ENCODE measurements at regions not wholly inside any gene's neighbourhood (a gene's known extent, or its start where the extent isn't known, plus 50 kb on each side); places are given as distances from the start of the nearest gene placed in this dataset.

DNA sequence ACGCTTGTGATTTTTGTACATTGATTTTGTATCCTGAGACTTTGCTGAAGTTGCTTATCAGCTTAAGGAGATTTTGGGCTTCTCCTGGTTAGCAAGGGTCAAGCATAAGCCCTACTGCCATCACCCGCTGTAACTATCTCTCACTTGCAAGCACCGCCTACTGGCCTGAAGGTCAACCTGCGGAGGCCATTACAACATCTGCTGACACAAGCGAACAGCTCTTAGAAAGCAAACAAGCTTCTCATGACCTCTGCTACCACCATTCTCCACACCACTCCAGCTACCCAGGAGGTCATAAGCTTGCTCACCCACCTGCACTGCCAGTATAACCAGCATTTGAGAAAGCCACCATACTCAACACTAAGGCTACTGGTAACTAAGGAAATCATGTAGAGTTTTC lies 288.4 kb upstream of the KIRREL3 start:
- no peak overlapping the region for H3K14ac ChIP-seq (ENCODE audit: low read length in 2 of 2)
- no peak overlapping the region for H2AFZ ChIP-seq (ENCODE audit: low read depth, low read length)
- peaks cover 15% of the 10 kb centered on the region for H3K9me3 ChIP-seq (ENCODE audit: control insufficient read depth, low read length)
- H3K27ac ChIP-seq (ENCODE audit: low read length, poor library complexity, severe bottlenecking) = no peak overlapping the region
- no peak overlapping the region for H3K9ac ChIP-seq (ENCODE audit: low read length)
- H2BK120ac ChIP-seq (ENCODE audit: low read depth, low read length) = no peak overlapping the region
- 87% methylated on average over 5 of the region's 5 CpGs for WGBS
- H3K23ac ChIP-seq (ENCODE audit: low read length in 2 of 2) = no peak overlapping the region
- H3K36me3 ChIP-seq (ENCODE audit: control insufficient read depth in 1 of 2, insufficient read depth in 2 of 2, low read depth in 1 of 2, low read length in 2 of 2) = no peaks in the 10 kb centered on the region
- no peak overlapping the region for H4K91ac ChIP-seq (ENCODE audit: low read length)
- no peak overlapping the region for H3K18ac ChIP-seq (ENCODE audit: low read depth in 1 of 2, low read length in 2 of 2)
- H2BK5ac ChIP-seq (ENCODE audit: low read depth, low read length, poor library complexity, severe bottlenecking) = no peak overlapping the region
- no peak overlapping the region for H2BK15ac ChIP-seq (ENCODE audit: low read depth, poor library complexity, severe bottlenecking)
- no peak for DNase-seq
- no peak overlapping the region for H3K4me2 ChIP-seq (ENCODE audit: low read length, poor library complexity, severe bottlenecking)
- no peak overlapping the region for H4K8ac ChIP-seq (ENCODE audit: low read length)
- H3K79me1 ChIP-seq (replicated peaks; ENCODE audit: low read length, poor library complexity, severe bottlenecking) = no peaks in the 10 kb centered on the region
- H3K4me3 ChIP-seq (ENCODE audit: insufficient read depth in 1 of 2, low read depth in 1 of 2, low read length in 2 of 2) = no peak overlapping the region
- no peaks in the 10 kb centered on the region for H3K27me3 ChIP-seq (ENCODE audit: control insufficient read depth in 1 of 2, insufficient read depth in 1 of 2, low read length in 2 of 2)
- H2AK5ac ChIP-seq (ENCODE audit: low read length, severe bottlenecking) = no peak overlapping the region
- H3K4ac ChIP-seq (ENCODE audit: low read depth in 1 of 2, low read length in 2 of 2) = no peak overlapping the region
- H3K4me1 ChIP-seq (ENCODE audit: control insufficient read depth, insufficient read depth, low read depth, low read length) = no peaks in the 10 kb centered on the region
- no peak overlapping the region for H2BK12ac ChIP-seq (ENCODE audit: low read length in 2 of 2)

DNA sequence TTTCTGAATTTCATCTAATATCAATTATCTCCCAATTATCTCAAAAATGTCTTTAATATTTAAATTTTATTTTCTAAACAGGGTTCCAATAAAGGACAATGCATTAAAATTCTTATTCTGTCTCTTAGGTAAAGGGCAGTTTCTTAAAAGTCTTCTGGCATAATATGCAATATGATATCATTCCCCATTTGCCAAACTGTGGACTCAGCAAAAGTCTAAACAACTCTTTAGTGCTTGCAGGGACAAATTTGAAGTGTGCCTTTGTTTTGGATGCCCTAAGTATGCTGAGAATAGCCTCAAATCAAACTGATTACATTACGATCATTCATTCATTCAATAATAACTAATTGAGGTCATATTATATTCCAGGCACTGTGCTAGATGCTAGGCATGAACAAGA lies 281.0 kb upstream of the KIRREL3 start:
- H3K23ac ChIP-seq (ENCODE audit: low read length in 2 of 2) = no peak overlapping the region
- no peaks in the 10 kb centered on the region for H3K4me1 ChIP-seq (ENCODE audit: control insufficient read depth, insufficient read depth, low read depth, low read length)
- no peaks in the 10 kb centered on the region for H3K27me3 ChIP-seq (ENCODE audit: control insufficient read depth in 1 of 2, insufficient read depth in 1 of 2, low read length in 2 of 2)
- no peak overlapping the region for H3K4ac ChIP-seq (ENCODE audit: low read depth in 1 of 2, low read length in 2 of 2)
- H3K14ac ChIP-seq (ENCODE audit: low read length in 2 of 2) = no peak overlapping the region
- H3K4me2 ChIP-seq (ENCODE audit: low read length, poor library complexity, severe bottlenecking) = no peak overlapping the region
- no peak overlapping the region for H4K91ac ChIP-seq (ENCODE audit: low read length)
- WGBS = no CpG with 5 or more reads among the region's 1 CpG
- no peak overlapping the region for H2AK5ac ChIP-seq (ENCODE audit: low read length, severe bottlenecking)
- no peak overlapping the region for H2BK120ac ChIP-seq (ENCODE audit: low read depth, low read length)
- H3K4me3 ChIP-seq (ENCODE audit: insufficient read depth in 1 of 2, low read depth in 1 of 2, low read length in 2 of 2) = no peak overlapping the region
- H3K9me3 ChIP-seq (ENCODE audit: control insufficient read depth, low read length) = no peaks in the 10 kb centered on the region
- H3K36me3 ChIP-seq (ENCODE audit: control insufficient read depth in 1 of 2, insufficient read depth in 2 of 2, low read depth in 1 of 2, low read length in 2 of 2) = no peaks in the 10 kb centered on the region
- no peak overlapping the region for H2BK15ac ChIP-seq (ENCODE audit: low read depth, poor library complexity, severe bottlenecking)
- H3K9ac ChIP-seq (ENCODE audit: low read length) = no peak overlapping the region
- H2AFZ ChIP-seq (ENCODE audit: low read depth, low read length) = no peak overlapping the region
- no peak overlapping the region for H3K18ac ChIP-seq (ENCODE audit: low read depth in 1 of 2, low read length in 2 of 2)
- no peaks in the 10 kb centered on the region for H3K79me1 ChIP-seq (replicated peaks; ENCODE audit: low read length, poor library complexity, severe bottlenecking)
- H2BK5ac ChIP-seq (ENCODE audit: low read depth, low read length, poor library complexity, severe bottlenecking) = no peak overlapping the region
- no peak overlapping the region for H3K27ac ChIP-seq (ENCODE audit: low read length, poor library complexity, severe bottlenecking)
- H4K8ac ChIP-seq (ENCODE audit: low read length) = no peak overlapping the region
- H2BK12ac ChIP-seq (ENCODE audit: low read length in 2 of 2) = no peak overlapping the region
- DNase-seq = no peak

GRCh38 chr11:127275774-127276173 lies 275.2 kb upstream of the KIRREL3 start:
- no peak overlapping the region for H4K91ac ChIP-seq (ENCODE audit: low read length)
- H2AFZ ChIP-seq (ENCODE audit: low read depth, low read length) = no peak overlapping the region
- no peak overlapping the region for H2BK120ac ChIP-seq (ENCODE audit: low read depth, low read length)
- H3K23ac ChIP-seq (ENCODE audit: low read length in 2 of 2) = no peak overlapping the region
- no peaks in the 10 kb centered on the region for H3K36me3 ChIP-seq (ENCODE audit: control insufficient read depth in 1 of 2, insufficient read depth in 2 of 2, low read depth in 1 of 2, low read length in 2 of 2)
- H3K79me1 ChIP-seq (replicated peaks; ENCODE audit: low read length, poor library complexity, severe bottlenecking) = no peaks in the 10 kb centered on the region
- H3K18ac ChIP-seq (ENCODE audit: low read depth in 1 of 2, low read length in 2 of 2) = no peak overlapping the region
- H3K27ac ChIP-seq (ENCODE audit: low read length, poor library complexity, severe bottlenecking) = no peak overlapping the region
- no peaks in the 10 kb centered on the region for H3K9me3 ChIP-seq (ENCODE audit: control insufficient read depth, low read length)
- no peak overlapping the region for H3K4me2 ChIP-seq (ENCODE audit: low read length, poor library complexity, severe bottlenecking)
- no peak overlapping the region for H3K14ac ChIP-seq (ENCODE audit: low read length in 2 of 2)
- no peak overlapping the region for H4K8ac ChIP-seq (ENCODE audit: low read length)
- H3K9ac ChIP-seq (ENCODE audit: low read length) = no peak overlapping the region
- no peak overlapping the region for H3K4me3 ChIP-seq (ENCODE audit: insufficient read depth in 1 of 2, low read depth in 1 of 2, low read length in 2 of 2)
- H3K27me3 ChIP-seq (ENCODE audit: control insufficient read depth in 1 of 2, insufficient read depth in 1 of 2, low read length in 2 of 2) = no peaks in the 10 kb centered on the region
- H3K4me1 ChIP-seq (ENCODE audit: control insufficient read depth, insufficient read depth, low read depth, low read length) = no peaks in the 10 kb centered on the region
- DNase-seq = no peak
- no peak overlapping the region for H3K4ac ChIP-seq (ENCODE audit: low read depth in 1 of 2, low read length in 2 of 2)
- H2BK5ac ChIP-seq (ENCODE audit: low read depth, low read length, poor library complexity, severe bottlenecking) = no peak overlapping the region
- no peak overlapping the region for H2AK5ac ChIP-seq (ENCODE audit: low read length, severe bottlenecking)
- H2BK12ac ChIP-seq (ENCODE audit: low read length in 2 of 2) = no peak overlapping the region
- no peak overlapping the region for H2BK15ac ChIP-seq (ENCODE audit: low read depth, poor library complexity, severe bottlenecking)
- 62% methylated on average over 9 of the region's 9 CpGs for WGBS

- Histone ChIP-seq H3K14ac (ENCODE audit: low read length in 2 of 2) (no peak overlapping the region), H3K9me3 (ENCODE audit: control insufficient read depth, low read length) (no peaks in the 10 kb centered on the region), H2BK15ac (ENCODE audit: low read depth, poor library complexity, severe bottlenecking) (no peak overlapping the region), H3K9ac (ENCODE audit: low read length) (no peak overlapping the region), H3K27me3 (ENCODE audit: control insufficient read depth in 1 of 2, insufficient read depth in 1 of 2, low read length in 2 of 2) (no peaks in the 10 kb centered on the region), H3K79me1 (replicated peaks; ENCODE audit: low read length, poor library complexity, severe bottlenecking) (no peaks in the 10 kb centered on the region), H3K4me2 (ENCODE audit: low read length, poor library complexity, severe bottlenecking) (no peak overlapping the region), H3K4me3 (ENCODE audit: insufficient read depth in 1 of 2, low read depth in 1 of 2, low read length in 2 of 2) (no peak overlapping the region), H2AFZ (ENCODE audit: low read depth, low read length) (no peak overlapping the region), H3K4ac (ENCODE audit: low read depth in 1 of 2, low read length in 2 of 2) (no peak overlapping the region), H3K4me1 (ENCODE audit: control insufficient read depth, insufficient read depth, low read depth, low read length) (no peaks in the 10 kb centered on the region), H3K23ac (ENCODE audit: low read length in 2 of 2) (no peak overlapping the region), H3K27ac (ENCODE audit: low read length, poor library complexity, severe bottlenecking) (no peak overlapping the region), H3K36me3 (ENCODE audit: control insufficient read depth in 1 of 2, insufficient read depth in 2 of 2, low read depth in 1 of 2, low read length in 2 of 2) (no peaks in the 10 kb centered on the region), H2AK5ac (ENCODE audit: low read length, severe bottlenecking) (no peak overlapping the region), H2BK120ac (ENCODE audit: low read depth, low read length) (no peak overlapping the region), H3K18ac (ENCODE audit: low read depth in 1 of 2, low read length in 2 of 2) (no peak overlapping the region), H2BK5ac (ENCODE audit: low read depth, low read length, poor library complexity, severe bottlenecking) (no peak overlapping the region), H4K8ac (ENCODE audit: low read length) (no peak overlapping the region), H2BK12ac (ENCODE audit: low read length in 2 of 2) (no peak overlapping the region), H4K91ac (ENCODE audit: low read length) (no peak overlapping the region)
- no peak for DNase-seq
- WGBS = 100% methylated on average over 1 of the region's 1 CpG
These were observed 273.7 kb upstream of the KIRREL3 start for GRCh38 chr11:127274328-127274676.

Measured in mesenchymal stem cell (in vitro differentiated cells and primary cell).